GM18508 (cell line): ENCODE measurements at regions not wholly inside any gene's neighbourhood (a gene's known extent, or its start where the extent isn't known, plus 50 kb on each side); places are given as distances from the start of the nearest gene placed in this dataset.

Experiments used
- ATAC-seq: cut with Tn5 transposase; IDR thresholded peaks from one replicate; pipeline ENCODE4 v1.9.1; 2021; ENCODE audit warnings: moderate number of reproducible peaks; ENCODE audit not compliant: insufficient read depth, unreplicated experiment

DNA sequence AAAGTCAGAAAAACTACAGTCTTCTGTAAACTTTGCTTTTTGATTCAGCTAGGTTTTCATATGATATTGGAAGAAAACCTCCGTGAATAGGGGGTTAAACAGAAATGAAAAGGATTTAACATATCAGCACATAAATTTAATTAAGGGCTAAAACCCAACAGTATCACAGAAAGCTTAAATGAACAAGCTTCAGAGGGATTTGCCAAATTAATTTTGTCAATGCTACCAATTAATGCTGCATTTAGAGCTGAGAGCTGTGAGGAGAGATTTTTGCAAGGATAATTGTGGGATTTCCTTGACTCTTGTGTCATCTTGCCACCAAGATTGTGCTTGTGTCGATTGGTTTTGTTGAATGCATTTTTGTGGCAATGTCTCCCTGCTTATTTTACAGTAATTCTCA, 379.9 kb downstream of the CD109 start:
- no peak for ATAC-seq

DNA sequence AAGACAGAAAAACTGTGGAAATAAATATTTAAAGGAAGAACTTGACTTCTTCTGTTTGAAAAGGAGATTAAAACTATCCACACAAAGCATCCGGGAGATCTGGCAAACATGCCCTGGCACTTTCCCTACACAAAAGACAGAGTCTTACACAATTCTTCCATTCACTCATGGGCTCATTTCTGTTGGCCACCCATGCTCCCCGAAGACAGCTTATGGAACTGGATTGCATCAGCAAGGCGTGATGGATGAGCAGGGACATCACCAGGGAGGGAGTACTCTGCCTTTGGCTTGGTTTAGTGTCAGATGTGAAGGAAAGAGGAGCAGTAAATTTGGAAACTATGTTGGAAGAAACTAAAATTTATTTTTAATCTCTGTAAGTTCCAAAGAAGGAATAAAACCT, 379.3 kb downstream of the CD109 start:
- no peak for ATAC-seq

DNA sequence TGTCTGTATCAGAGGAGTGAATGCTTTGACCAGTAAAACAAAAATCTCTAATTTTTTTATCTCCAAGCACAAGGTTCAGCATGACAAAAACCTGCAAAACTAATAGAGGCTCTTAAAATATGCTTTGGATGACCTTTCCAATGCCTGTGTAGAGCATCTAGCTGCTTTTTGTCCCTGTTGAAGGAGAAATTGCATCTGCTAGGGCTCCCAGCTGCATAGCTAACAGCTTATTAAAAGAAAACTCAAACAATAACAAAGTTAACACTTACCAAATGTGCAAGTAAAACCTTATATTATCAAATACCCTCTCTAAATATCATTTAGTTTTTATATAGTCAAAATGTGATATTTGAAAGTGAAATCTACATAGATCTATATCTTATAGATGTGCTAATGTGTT, 378.6 kb downstream of the CD109 start:
- no peak for ATAC-seq

DNA sequence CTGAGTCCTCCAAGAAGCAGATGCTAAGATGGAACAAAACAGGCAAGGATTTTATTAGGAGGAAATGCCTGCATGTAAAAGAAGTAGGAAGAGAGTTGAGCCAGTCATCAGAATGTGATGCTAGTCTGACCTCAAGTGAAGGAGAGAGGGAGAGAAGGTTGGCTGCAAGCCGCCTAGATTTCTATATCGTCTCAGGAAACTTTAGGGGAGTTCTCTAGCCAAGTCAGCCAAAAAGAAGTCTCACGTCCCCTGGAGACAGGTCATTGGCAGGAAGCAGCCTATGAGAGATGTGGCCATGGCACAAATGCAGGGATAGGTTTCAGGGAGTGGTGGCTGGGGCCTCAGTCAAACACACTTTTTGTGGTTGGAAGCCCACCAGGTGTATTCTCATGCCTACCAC, 378.0 kb downstream of the CD109 start:
- ATAC-seq = no peak

DNA sequence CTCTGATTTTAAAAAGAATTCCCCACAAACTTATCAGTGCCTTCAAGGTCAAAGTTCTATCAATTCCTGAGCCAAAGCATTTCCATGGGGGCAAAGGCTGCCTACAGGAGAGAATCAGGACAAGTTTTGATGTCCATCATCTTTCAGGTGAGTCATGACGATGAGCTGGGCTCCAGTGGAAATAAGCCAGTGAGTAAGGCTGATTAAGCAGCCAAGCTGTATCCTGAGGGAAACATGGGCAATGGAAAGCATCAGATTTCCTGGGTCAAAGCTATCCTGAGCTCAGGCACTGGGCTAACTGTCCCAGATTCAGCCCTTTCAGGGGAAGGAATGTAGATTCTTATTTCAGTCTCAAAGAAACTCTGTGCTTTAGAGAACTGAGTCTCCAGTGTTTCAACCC, 377.4 kb downstream of the CD109 start:
- no peak for ATAC-seq

DNA sequence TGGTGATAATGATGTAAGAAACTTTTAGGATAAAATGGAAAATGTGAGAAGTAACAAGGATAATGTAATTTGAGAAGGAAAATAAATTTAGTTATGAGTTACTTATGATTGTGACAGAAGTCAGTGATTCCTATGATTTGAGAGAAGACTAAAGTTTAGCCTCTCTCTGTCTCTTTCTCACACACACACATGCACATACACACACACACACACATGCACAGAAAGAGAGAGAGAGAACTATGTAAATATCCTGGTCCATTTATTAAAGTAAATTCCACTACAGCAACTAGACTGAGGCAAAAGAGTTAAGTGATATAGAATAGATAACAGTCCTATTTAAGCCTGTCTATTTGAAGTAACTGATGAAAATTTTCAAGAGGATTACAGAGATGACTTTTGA, 375.2 kb downstream of the CD109 start:
- ATAC-seq = no peak

DNA sequence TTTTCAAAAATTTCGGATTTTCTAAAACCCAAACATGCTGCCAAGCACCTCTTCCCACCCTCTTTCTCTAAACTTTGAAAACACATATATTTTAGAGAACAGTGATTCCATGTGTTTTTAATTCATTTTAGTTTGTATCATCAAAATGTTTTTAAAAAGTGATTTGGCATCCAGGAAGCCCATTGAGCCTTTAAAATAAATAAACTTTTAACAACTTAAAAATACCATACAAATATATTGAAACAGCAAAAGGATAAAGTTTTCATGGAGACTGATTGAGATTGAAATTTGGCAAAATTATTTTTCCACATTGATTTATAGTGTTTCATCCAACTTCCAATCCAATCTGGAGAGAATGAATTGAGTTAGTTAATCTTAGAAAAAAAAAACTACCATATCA, 374.7 kb downstream of the CD109 start:
- no peak for ATAC-seq

DNA sequence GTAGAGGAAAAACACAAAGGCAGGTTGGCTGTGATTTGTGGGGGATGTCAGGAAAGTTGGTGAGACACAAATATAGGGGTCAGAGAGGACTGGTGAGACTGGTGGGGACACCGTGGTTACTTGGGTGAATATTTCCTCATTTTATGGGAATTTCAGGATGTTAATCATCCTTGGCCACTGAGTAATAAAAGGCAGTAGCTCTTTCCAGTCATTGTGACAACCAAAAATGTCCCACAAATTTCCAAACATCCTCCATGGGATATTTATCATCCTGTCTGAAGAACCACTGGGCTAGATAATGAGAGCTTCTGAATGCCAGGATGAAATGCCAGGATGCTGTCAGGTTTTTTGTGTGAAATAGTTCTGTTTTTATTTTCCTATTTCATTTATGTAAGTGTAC, 374.1 kb downstream of the CD109 start:
- no peak for ATAC-seq

DNA sequence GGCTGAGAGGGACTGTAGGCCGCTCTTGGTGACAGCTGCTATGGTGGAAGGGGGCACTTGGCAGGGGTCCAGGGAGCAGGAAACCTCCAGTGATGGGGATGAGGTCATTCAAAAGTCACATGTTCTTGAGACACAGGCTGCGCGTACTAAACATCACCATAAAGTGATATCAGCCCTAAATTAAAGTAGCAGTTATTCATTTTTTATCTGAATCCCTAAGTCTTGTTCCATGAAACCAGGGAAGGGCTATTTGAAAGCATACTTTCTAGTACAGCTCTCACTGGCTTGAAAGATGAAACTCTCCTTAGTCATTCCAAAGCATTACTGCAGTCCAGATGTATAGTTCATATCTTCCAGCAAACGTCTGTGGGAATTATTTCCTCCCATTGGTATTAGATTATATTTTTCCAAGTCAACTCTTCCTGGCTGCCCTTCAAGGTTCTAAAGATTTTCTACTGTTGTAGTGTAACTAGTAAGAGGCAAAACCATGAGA, 373.1 kb downstream of the CD109 start:
- no peak for ATAC-seq

DNA sequence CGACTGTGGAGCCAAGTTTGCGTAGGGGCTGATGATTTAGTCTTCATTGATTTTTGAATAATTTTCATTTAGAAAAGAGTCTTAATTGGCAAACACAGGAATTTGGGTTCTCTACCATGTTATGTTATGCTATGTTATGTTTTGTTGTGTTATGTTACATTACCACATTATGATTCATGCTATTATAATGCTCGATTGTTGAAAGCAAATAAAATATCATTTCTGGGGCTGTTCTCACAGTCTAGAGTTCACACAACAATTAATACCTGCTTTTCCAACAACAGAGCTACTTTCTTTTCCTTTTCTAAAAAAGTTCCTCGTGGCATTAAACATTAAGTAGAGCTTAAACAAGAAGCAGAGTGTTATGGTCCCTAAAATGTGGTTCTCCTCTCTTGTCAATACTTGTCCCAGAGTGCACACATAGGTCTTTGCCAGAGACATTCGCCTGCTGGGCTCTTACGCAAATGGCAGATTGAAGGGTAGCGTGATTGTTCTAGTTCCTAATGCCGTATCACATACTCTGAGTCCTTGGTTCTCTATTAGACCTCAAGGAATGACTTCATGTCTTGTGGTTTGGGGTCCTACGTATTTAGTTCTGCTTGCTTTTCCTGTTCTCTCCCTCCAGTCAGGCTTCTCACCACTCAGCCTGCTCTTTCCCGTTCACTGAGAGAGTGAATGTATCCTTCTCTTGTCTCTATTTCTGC, 370.3 kb downstream of the CD109 start:
- ATAC-seq = no peak

DNA sequence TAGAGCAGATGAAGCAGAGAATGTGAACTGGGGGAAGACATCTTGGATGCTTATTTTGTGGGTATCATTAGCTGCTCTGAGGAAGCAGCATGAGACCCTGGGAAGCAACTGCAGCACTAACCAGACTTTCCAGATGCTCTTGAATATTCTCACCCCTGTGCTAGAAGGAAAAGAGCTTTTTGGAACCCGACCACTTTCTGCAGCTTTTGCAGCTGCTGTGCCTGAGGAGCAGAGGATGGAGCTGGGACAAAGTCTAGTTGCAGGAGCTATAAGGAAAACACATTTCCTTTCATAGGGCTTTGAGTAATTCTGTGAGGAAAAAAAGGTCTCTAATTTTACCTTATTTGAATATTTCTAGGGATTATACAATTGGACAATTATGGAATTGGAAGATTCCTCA, 369.7 kb downstream of the CD109 start:
- ATAC-seq = no peak

DNA sequence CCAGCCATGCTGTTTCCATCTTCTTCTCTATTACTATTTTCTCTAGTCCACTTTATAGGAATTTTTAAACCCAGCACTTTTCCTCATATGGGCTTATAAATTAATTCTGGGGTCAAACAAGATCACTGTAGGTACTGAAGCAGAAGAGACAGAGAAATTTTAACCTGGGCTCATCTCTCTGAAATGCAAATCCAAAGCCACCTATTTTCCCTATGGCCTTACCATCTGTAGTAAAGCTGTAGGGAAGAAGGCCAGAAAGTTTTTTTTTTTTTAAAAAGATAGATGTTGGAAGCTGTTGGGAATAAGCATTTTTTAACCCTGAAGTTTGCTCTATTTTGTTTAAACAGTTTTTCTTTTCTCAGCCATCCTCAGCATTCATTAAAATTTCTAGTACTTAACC, 367.4 kb downstream of the CD109 start:
- ATAC-seq = no peak

DNA sequence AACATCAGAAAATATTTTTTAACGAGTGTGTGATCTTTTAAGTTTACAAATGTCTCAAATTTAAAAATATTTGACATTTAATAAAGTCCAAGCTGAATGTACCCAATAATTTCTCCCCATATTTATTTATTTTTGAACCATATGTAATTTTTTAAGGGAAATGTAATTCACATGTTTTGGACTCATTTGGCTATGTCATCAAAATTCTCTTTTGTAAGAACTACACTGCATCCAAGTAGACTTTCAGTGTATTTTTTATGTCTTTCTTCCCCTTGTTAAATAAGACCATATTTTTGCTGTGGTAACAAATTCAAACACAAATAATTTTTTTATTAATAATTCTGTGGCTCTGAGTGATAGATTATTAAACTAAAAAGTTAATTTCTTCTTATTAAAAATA, 365.2 kb downstream of the CD109 start:
- no peak for ATAC-seq

DNA sequence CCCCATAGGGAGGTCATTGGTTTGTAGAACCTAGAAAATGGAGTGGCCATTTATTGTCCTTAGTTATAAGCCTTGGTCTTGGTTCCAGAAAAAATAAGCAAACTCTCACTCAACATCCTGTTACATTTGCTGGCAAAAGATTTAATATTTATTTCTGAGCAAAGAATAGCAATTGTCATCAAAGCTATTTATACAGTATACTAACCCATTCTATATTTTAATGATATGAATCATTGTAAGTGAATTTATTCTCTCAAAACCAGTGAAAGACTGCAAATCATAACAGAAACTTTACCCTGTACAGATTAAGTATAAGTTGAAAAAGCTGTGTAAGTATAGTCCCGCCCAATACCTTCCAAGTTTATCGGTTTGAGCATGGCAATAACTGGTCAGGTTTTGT, 364.4 kb downstream of the CD109 start:
- no peak for ATAC-seq

DNA sequence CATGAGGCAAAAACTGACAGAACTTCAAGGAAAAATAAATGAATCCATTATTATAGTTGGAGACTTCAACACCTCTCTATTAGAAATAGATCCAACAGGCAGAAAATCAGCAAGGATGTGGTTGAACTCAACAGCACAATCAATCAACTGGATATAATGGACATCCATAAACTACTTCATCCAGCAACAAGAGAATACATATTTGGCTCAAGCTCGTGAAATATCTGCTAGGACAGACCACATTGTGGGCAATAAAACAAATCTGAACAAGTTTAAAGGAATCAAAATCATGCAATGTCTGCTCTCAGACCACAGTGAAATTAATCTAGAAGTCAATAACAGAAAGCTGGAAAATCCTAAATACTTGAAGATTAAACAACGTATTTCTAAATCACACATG, 362.6 kb downstream of the CD109 start:
- ATAC-seq = no peak

DNA sequence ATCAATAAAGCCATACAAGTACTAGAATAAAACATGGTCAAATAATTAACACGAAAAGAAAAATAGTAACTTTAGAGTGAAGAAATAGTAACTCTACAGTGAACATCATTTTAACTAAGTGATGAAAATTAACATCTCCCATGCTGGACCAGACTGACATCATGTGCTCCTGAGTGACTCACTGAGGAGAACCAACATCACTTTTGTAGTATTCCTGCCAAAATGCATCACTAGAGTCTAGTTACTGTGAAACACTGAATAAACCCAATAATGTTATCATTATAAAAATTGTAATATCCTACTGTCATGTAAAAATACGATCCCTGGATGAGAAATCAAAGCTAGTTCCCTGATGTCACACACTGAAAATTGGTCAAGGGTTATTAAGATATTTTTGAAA, 361.3 kb downstream of the CD109 start:
- ATAC-seq = no peak

DNA sequence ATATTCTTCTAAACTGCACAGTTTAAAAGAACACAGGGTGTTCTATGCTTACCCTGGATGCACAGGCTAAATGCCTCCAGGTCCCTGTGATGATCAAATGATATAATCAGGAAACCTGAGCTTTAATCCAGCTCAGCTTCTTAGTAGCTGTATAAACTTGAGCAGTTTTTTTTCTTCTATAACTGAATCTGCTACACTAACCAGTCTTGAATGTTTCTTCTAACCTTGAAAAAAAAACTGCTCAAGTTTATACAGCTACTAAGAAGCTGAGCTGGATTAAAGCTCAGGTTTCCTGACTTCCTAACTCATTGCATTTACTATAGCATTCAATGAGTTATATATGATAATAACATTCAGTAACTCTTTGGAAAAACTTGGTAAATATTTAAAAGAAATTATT, 358.2 kb downstream of the CD109 start:
- no peak for ATAC-seq

DNA sequence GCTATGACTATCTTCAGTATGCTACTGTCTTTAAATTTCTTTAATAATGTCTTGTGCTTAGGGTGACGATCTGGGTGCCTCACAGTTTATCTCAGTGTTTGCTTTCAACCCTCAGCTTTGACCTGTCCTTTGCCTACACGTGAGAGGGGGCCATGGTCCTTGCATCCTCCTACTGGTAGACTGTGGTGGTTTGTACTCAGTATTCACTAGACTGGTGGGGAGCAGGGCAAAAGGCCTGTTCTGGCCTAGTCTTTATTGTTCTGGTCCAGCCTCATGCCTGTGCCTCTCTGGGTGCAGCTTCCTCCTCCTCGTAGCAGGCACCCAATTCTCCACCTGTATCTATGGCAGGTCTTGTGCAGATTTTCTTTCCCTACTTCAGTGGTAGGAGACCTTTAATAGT, 354.9 kb downstream of the CD109 start:
- ATAC-seq = no peak

DNA sequence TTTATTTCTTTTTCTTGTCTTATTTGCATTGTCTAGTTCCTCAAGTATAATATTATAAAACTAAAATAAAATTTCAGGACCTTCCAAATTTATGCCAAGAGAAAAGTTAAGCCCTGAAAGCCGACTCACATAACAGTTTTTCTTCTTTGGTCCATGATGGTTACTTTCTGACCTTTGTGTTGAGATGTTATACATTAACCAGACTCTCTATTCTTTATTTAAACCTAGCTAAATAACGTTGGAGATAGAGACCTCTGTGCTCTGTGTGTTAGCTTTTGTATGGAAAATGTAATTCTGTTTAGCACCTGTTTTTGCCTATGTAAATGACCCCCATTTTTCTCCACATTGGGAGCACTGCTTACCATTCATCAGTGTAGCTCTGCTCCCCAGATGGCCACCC, 352.4 kb downstream of the CD109 start:
- no peak for ATAC-seq

DNA sequence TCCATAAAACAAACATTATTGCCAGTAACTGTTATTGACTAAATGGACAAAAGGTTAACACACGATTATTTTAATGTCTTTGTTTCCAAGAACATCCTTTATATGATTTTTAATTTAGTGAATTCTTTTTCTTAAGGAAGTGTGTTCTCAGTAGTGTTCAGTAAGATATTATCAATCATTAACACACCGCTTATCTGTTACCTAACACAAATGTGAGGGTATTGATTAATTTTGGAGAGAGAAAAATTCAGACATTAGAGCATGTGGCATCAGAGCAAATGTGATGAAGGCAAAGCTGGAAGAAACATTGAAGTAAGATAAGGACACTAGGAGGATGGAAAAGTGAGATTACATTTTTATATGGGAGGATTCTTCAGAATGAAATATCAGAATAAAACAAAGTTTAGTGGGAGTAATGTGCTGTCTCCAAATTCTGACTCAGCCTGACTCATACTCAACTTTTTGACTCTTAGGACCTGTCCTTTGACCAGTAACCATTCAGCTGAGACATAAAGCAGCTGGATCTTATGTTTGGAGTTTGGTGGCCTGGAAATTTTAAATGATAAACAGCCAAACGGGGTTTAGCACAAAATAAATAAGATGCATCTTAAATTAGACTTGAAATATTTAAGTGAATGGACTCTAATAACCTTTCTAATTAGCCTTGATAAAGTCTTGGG, 348.6 kb downstream of the CD109 start:
- ATAC-seq = no peak

DNA sequence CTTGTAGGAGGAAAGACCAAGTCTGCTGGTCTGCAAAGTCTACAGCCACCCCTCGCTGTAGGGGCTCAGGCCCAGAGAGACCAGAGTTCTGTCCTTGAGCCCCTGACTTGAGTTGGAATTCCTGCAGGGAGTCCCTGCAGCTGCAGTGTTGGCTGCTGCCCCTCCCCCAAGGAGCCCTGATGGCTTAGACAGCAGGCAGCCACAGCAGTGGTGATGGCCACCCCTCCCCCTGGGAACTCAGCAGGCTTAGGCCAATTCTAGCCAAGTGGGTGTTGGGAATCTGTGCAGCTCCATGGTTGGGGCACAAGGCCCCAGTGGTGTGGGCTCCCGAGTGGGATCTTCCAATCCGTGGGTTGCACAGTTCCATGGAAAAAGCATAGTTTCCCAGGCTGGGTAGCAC, 345.4 kb downstream of the CD109 start:
- no peak for ATAC-seq

DNA sequence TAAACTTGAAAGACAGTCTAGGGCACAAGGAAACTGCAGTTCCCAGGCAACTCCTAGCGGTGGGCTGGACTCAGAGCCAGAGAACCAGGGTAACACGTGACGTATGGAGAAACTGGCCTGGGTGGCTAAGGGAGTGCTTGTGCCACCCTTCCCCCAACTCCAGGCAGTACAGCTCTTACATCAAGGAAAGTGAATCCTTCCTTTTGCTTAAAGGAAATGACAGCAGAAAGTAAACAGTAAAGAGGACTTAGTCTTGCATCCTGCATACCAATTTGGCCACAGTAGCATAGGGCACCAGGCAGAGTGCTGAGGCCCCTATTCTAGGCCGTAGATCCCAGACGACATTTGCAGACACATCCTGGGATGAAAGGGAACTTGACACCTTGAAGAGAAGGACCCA, 322.8 kb downstream of the CD109 start:
- no peak for ATAC-seq
